ENCODE measurements at regions not wholly inside any gene's neighbourhood (a gene's known extent, or its start where the extent isn't known, plus 50 kb on each side); places are given as distances from the start of the nearest gene placed in this dataset.

- Histone ChIP-seq H3K27ac (no peak overlapping the region), H3K36me3 (no peaks in the 10 kb centered on the region), H3K27me3 (no peaks in the 10 kb centered on the region), H3K4me3 (no peak overlapping the region), H3K9me3 (no peaks in the 10 kb centered on the region), H3K4me1 (peaks cover 0 to 6% (median 0%) of the 10 kb centered on the region in 12 donors)
- DNase-seq (no peak), ATAC-seq (no peak)
- intact Hi-C loops (cut with DNase I), result no loop called here
- TF ChIP-seq POLR2A (IDR thresholded peaks at IDR 0.05), result no peak
- no peak for TF ChIP-seq CTCF (IDR thresholded peaks at IDR 0.05)
- WGBS, 4 donors, result 83 to 88% (median 86%) methylated on average over 1 of the region's 1 CpG
These were observed 172.2 kb upstream of the NCKAP5 start for GRCh38 chr2:133740500-133740899.

- intact Hi-C loops (cut with DNase I), result no loop called here
- Histone ChIP-seq H3K36me3 (no peaks in the 10 kb centered on the region), H3K9me3 (no peaks in the 10 kb centered on the region), H3K4me1 (no peaks in the 10 kb centered on the region), H3K4me3 (no peak overlapping the region), H3K27ac (no peak overlapping the region), H3K27me3 (no peaks in the 10 kb centered on the region)
- DNase-seq (no peak), ATAC-seq (peak in 3 of 4 donors; percentile 30 to 41 (median 33))
- 44 to 67% (median 56%) methylated on average over 3 of the region's 3 CpGs for whole genome bisulfite sequencing, 4 donors
- TF ChIP-seq POLR2A (IDR thresholded peaks at IDR 0.05) (no peak), CTCF (IDR thresholded peaks at IDR 0.05) (no peak)
These were observed 179.9 kb upstream of the NCKAP5 start for GRCh38 chr2:133748007-133748700.

- Histone ChIP-seq H3K4me1 (peaks cover 0 to 21% (median 13%) of the 10 kb centered on the region in 12 donors), H3K4me3 (no peak overlapping the region), H3K27me3 (no peaks in the 10 kb centered on the region), H3K9me3 (no peaks in the 10 kb centered on the region), H3K27ac (no peak overlapping the region), H3K36me3 (no peaks in the 10 kb centered on the region)
- no peak for ATAC-seq
- intact Hi-C loops (cut with DNase I), result no loop called here
- TF ChIP-seq CTCF (IDR thresholded peaks at IDR 0.05) (no peak), POLR2A (IDR thresholded peaks at IDR 0.05) (no peak)
- DNase-seq, result peak in 3 of 5 donors; percentile 43 to 62 (median 51)
- WGBS, 4 donors, result 35 to 48% (median 45%) methylated on average over 2 of the region's 2 CpGs
These were observed 185.4 kb upstream of the NCKAP5 start for GRCh38 chr2:133753665-133754064.

- ATAC-seq (peak; percentile 72 to 87 (median 82)), DNase-seq (peak in 3 of 5 donors; percentile 33 to 40 (median 34))
- H3K9me3 ChIP-seq, result no peaks in the 10 kb centered on the region
- TF ChIP-seq POLR2A (IDR thresholded peaks at IDR 0.05) (no peak), CTCF (IDR thresholded peaks at IDR 0.05) (no peak)
- no peak overlapping the region for H3K4me3 ChIP-seq
- intact Hi-C loops (cut with DNase I), result no loop called here
- H3K27ac ChIP-seq, result peak overlapping the region in 9 of 12 donors; percentile 20 to 71 (median 57)
- no peaks in the 10 kb centered on the region for H3K27me3 ChIP-seq
- WGBS, 4 donors, result 20 to 28% (median 22%) methylated on average over 6 of the region's 6 CpGs
- peaks cover 0 to 21% (median 13%) of the 10 kb centered on the region in 12 donors for H3K4me1 ChIP-seq
- H3K36me3 ChIP-seq, result no peaks in the 10 kb centered on the region
These were observed 187.4 kb upstream of the NCKAP5 start for GRCh38 chr2:133755480-133756300.
